Ammon's horn (tissue), 1 donor: ENCODE measurements at regions not wholly inside any gene's neighbourhood (a gene's known extent, or its start where the extent isn't known, plus 50 kb on each side); places are given as distances from the start of the nearest gene placed in this dataset.

Experiments used
- DNase-seq: peaks from one replicate; pipeline ENCODE4 v3.0.0-alpha.2; 2016; ENCODE audit warnings: low spot score

- DNase-seq, result no peak
These were observed 189.4 kb upstream of the CD96 start for GRCh38 chr3:111352585-111352984.

- DNase-seq, result no peak
These were observed 182.6 kb upstream of the CD96 start for GRCh38 chr3:111359261-111360030.

- peak; percentile 5 for DNase-seq
These were observed 179.5 kb upstream of the CD96 start for GRCh38 chr3:111362381-111363009.

GRCh38 chr3:111366515-111366914 is 175.5 kb upstream of the CD96 start:
- no peak for DNase-seq

GRCh38 chr3:111368056-111368455 is 173.9 kb upstream of the CD96 start:
- DNase-seq, result no peak

GRCh38 chr3:111369958-111370357 is 172.0 kb upstream of the CD96 start:
- DNase-seq, result no peak

- no peak for DNase-seq
These were observed 168.8 kb upstream of the CD96 start for GRCh38 chr3:111373239-111373638.

GRCh38 chr3:111373861-111374260 is 168.1 kb upstream of the CD96 start:
- no peak for DNase-seq

GRCh38 chr3:111385971-111386495 is 156.0 kb upstream of the CD96 start:
- no peak for DNase-seq

GRCh38 chr3:111392894-111393398 is 149.1 kb upstream of the CD96 start:
- DNase-seq, result no peak

- DNase-seq, result no peak
These were observed 129.3 kb upstream of the CD96 start for GRCh38 chr3:111412656-111413055.

GRCh38 chr3:111414531-111414930 is 127.5 kb upstream of the CD96 start:
- DNase-seq, result no peak

GRCh38 chr3:111415018-111415417 is 127.0 kb upstream of the CD96 start:
- DNase-seq, result no peak

- no peak for DNase-seq
These were observed 123.6 kb upstream of the CD96 start for GRCh38 chr3:111418391-111418790.

GRCh38 chr3:111428301-111428700 is 113.7 kb upstream of the CD96 start:
- no peak for DNase-seq

- DNase-seq, result no peak
These were observed 106.9 kb upstream of the CD96 start for GRCh38 chr3:111434941-111435622.

GRCh38 chr3:111438283-111438682 is 103.7 kb upstream of the CD96 start:
- no peak for DNase-seq

- DNase-seq, result no peak
These were observed 87.4 kb upstream of the CD96 start for GRCh38 chr3:111454551-111454950.

- no peak for DNase-seq
These were observed 76.8 kb upstream of the CD96 start for GRCh38 chr3:111465081-111465670.

GRCh38 chr3:111470032-111470431 is 72.0 kb upstream of the CD96 start:
- DNase-seq, result no peak

GRCh38 chr3:111471831-111472230 is 70.2 kb upstream of the CD96 start:
- DNase-seq, result no peak

GRCh38 chr3:111472556-111472955 is 69.4 kb upstream of the CD96 start:
- DNase-seq, result no peak
